Posterior cingulate gyrus (tissue), 11 donors: ENCODE measurements at regions not wholly inside any gene's neighbourhood (a gene's known extent, or its start where the extent isn't known, plus 50 kb on each side); places are given as distances from the start of the nearest gene placed in this dataset.
"Not testable (repeated sequence)": the region's sequence is repeated elsewhere in the genome, so short reads cannot be mapped to it uniquely, and the experiment has no call there.

Experiments
- DNase-seq, 10 donors: peaks; one replicate each; pipeline versions ENCODE4 v3.0.0 to v3.0.0-alpha.2; 2020 to 2021; ENCODE audit warnings: mixed read lengths in 3 of 10
- intact Hi-C: fragments of 100-400 bp; cut with DNase I; formaldehyde crosslinking; loops from one replicate; pipeline ENCODE4 v1.15.1; 2023

DNA sequence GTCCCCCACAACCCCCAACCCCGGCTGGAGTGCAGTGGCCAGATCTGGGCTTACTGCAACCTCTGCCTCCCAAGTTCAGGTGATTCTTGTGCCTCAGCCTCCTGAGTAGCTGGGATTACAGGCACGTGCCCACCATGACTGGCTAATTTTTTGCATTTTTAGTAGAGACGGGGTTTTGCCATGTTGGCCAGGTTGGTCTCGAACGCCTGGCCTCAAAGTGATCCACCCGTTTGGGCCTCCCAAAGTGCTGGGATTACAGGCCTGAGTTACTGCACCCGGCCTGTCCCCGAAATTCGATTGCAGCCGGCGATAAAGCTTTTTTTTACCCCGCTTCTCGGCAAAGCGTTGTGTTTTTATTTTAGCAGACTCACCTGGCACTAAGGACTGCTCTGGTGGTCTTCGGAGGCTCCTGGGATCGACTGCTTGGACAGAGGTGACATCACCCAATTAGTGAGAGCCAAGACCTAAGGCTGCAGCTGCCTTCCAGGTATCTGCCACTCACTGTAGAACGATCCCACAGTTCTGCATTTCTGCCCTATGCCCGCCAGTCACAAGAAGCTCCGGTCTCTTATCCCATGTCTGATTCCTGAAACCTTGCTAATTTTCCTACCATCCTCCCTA, 82.2 kb upstream of the ARL4D start:
- DNase-seq, result no peak
- intact Hi-C loops, result no loop called here

DNA sequence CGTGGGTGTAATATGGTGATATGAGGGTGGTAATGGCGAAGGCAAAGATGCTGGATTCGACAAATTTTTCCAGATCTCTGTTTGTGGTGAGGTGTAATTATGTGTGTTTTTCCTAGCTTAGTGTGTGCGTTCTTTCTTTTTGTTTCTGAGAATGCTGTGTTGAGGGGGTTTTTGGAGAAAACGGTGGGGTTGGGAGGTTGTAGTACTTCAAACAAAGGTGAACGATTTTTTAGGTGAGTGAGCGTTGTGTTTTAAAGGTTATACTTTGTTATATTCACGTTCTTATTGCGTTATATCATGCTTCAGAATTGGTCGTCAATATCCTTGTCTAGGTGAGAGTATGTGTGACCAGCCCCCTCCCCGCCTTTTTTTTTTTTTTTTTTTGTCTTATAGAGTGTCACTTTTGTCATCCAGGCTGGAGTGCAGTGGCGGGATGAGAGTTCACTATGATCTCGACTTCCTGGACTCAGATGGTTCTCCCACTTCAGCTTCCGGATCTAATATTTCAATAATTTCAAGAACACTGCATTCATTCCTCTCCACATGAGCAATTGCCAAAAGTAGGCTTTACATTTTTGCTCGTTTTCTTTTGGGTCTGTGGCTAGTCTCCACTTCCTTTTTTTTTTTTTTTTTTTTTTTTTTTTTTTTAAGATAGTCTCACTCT, 82.2 kb upstream of the RNU2-1 start:
- DNase-seq, result no peak
- intact Hi-C loops, result no loop called here

DNA sequence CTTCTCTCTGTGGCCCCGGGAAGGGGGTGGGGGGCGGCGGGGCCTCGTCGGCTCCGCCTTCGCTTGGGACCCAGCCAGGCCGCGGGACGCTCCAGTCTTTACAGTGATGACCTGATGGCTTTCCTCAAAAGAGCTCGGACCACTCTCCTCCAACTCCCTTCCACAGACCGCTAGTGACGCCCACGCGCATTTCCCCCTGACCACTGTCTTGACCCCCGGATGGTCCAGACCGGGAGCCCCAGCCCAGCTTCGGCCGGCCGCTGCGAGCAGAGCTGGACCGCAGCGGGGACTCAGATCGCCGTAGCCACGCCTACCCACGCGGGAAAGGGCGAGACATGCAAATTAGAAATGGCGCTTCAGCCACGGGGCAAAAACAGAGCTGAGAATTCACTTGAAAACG, 81.6 kb upstream of the RNU2-1 start:
- intact Hi-C loops, result no loop called here
- no peak for DNase-seq

DNA sequence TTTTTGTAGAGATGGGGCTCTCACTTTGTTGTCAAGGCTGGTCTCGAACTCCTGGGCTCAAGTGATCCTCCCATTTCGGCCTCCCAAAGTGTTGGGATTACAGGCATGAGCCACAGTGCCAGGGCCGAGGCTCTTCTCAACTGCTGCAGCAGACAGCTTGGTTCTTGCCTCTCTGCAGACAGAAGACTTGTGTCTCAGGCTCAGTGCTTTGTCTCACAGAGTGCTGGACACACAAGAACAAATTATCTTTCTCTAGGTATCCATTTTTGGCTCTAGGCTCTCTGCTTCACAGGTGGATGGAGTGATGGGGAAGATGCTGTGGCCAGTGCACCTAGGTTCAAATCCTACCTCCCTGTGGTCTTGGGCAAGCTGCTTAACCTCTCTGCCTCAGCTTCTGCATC, 80.8 kb upstream of the RNU2-1 start:
- peak in 1 of 10 donors; percentile 62 for DNase-seq
- intact Hi-C loops, result no loop called here

DNA sequence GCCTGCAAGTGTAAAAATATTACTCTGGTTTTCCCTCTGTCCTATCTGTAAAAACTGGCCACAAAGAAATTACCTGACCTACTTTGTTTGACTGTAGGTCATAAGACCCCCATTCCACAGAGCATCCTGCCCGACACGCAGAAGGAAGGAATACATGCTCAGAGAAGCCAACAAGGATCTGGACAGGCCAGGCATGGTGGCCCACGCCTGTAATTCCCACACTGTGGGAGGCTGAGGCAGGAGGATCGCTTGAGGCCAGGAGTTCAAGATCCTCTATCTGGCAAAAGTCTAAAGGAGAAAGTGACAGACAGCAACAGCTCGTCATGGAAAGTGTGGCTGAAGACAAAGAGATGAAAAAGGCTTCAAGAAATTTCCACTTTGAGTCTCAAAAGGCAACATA, 78.2 kb upstream of the RNU2-1 start:
- intact Hi-C loops, result no loop called here
- DNase-seq, result no peak

DNA sequence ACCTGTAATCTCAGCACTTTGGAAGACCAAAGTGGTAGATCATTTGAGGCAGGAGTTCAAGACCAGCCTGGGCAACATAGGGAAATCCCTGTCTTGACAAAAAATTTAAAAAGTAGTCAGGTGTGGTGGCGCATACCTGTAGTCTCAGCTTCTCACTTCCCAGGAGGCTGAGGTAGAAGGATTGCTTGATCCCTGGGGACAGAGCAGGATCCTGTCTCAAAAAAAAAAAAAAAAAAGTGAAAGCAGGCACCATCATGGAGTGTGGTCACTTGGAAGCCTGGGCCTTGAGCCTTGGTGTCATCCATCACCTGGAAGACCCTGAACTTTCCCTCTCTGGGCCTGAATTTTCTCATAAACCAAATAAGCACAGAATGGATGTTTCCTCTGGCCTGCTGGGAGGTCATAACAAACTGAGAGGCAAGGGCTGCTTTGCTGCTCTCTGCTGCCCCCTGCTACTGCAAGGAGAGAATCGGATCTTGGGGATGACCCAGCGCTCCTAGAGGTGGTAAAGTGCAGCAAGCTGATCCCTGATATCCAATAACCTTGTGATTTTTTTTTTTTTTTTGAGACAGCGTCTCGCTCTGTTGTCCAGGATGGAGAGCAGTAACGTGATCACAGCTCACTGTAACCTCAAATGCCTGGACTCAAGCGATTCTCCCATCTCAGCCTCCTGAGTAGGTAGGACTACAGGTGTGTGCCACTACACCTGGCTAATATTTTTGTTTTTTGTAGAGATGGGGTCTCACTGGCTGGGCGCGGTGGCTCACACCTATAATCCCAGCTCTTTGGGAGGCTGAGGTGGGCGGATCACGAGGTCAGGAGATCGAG, 75.9 kb upstream of the RNU2-1 start:
- intact Hi-C loops, result no loop called here
- DNase-seq, result peak in 1 of 10 donors; percentile 42

DNA sequence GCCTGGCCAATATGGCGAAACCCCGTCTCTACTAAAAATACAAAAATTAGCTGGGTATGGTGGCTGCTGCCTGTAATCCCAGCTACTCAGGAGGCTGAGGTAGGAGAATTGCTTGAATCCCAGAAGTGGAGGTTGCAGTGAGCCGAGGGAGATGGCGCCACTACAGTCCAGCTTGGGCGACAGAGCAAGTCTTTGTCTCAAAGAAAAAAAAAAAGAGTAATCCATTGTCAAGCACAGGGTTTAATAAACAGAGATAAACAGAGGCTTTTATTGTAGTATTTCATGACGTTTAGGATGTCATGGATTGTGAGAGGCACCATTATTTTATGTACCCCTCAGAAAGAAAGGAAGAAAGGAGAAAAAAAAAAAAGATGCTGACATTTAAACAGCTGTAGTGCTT, 75.2 kb upstream of the RNU2-1 start:
- DNase-seq, result peak in 4 of 10 donors; percentile 27 to 89 (median 46)
- intact Hi-C loops, result no loop called here

DNA sequence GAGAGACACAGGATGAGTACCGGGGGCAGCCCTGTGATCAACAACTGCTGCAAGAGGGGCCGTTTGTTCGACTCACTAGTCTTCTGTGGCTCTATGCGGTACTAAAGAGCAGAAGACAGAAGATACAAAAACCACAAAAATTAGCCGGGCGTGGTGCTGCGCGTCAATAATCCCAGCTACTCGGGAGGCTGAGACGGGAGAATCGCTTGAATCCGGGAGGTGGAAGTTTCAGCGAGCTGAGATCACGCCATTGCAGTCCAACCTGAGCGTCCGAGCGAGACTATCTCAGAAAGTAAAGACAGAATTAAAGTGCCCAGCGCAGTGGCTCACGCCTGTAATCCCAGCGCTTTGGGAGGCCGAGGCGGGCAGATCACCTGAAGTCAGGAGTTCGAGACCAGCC, 71.0 kb upstream of the RNU2-1 start:
- intact Hi-C loops, result not testable (repeated sequence)
- peak in 1 of 10 donors; percentile 32 for DNase-seq

DNA sequence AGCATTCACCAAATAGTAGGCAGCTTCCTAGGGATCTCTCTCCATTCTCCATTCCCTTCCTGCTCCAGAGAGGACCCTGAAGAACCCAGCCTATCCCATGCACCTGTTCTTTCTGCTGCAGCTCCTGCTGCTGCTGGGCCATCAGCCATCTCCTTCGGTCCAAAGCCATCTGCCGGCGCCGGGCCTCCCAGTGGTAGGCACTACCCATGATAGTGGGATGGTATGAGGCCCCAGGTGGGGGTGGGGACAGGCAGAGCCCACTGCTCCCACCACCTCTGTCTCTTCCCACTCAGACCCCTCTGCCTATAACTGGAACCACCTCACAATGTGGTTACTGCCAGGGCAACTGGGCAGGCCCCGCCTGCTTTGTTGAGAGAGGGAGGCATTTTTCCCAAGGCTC, 69.3 kb upstream of the RNU2-1 start:
- intact Hi-C loops, DNase-seq: not testable (repeated sequence)

DNA sequence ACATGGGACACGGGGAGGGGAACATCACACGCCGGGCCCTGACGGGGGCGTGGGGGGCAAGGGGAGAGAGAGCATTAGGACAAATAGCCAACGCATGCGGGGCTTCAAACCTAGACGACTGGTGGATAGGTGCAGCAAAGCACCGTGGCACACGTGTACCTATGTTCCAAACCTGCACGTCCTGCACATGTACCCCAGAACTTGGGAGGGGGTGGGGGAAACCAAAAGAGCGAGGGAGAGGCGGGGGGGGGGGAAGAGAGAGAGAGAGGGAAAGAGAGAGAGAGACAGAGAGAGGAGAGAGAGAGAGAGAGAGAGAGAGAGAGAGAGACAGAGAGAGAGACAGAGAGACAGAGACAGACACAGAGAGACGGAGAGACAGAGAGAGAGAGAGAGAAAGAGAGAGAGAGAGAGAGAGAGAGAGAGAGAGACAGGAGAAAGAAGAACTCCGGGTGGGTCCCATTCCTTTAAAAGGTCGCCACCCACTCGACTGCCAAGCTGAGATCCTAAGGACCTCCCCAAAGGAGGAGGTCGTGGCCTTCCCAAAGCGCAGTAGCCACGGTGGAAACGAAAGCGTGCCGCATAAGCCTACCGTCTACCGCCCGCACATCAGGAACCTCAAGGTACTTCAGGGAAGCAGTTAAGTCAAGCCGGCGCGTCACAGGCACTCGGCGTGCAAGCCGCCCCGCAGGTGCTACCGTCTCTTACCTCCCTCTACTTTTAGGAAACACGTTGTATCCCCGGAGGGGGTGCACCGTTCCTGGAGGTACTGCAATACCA, 65.7 kb upstream of the RNU2-1 start:
- DNase-seq, result not testable (repeated sequence)

DNA sequence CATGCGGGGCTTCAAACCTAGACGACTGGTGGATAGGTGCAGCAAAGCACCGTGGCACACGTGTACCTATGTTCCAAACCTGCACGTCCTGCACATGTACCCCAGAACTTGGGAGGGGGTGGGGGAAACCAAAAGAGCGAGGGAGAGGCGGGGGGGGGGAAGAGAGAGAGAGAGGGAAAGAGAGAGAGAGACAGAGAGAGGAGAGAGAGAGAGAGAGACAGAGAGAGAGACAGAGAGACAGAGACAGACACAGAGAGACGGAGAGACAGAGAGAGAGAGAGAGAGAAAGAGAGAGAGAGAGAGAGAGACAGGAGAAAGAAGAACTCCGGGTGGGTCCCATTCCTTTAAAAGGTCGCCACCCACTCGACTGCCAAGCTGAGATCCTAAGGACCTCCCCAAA, 55.9 kb upstream of the RNU2-1 start:
- intact Hi-C loops, DNase-seq: not testable (repeated sequence)

More for the DNA sequence above, 65.7 kb upstream of the RNU2-1 start:
- intact Hi-C loops, result not testable (repeated sequence)

DNA sequence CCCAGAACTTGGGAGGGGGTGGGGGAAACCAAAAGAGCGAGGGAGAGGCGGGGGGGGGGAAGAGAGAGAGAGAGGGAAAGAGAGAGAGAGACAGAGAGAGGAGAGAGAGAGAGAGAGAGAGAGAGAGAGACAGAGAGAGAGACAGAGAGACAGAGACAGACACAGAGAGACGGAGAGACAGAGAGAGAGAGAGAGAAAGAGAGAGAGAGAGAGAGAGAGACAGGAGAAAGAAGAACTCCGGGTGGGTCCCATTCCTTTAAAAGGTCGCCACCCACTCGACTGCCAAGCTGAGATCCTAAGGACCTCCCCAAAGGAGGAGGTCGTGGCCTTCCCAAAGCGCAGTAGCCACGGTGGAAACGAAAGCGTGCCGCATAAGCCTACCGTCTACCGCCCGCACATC, 49.8 kb upstream of the RNU2-1 start:
- intact Hi-C loops, result not testable (repeated sequence)
- DNase-seq, result peak in 1 of 10 donors; percentile 2
